Stimulated activated memory B cell treated with anti-CD40 and anti-IgM and Interleukin-4, amounts not matched to agents 10 μg/mL and 1 μg/mL and 100 μg/mL, for 72 hours (primary cell): ENCODE measurements at regions not wholly inside any gene's neighbourhood (a gene's known extent, or its start where the extent isn't known, plus 50 kb on each side); places are given as distances from the start of the nearest gene placed in this dataset.

Experiments
- ATAC-seq: fragments of 150-1000 bp; cut with Tn5 transposase; 2 replicates; pipeline ENCODE4 v1.10.0; 2021
- H3K27ac Mint-ChIP-seq: one replicate; pipeline ENCODE4 v1.8.0; 2022; ENCODE audit warnings: mild to moderate bottlenecking, mixed read lengths
- H3K27me3 Mint-ChIP-seq: one replicate; pipeline ENCODE4 v1.8.0; 2022; ENCODE audit warnings: mixed read lengths
- H3K36me3 Mint-ChIP-seq: one replicate; pipeline ENCODE4 v1.8.0; 2022; ENCODE audit warnings: mixed read lengths
- H3K4me1 Mint-ChIP-seq: one replicate; pipeline ENCODE4 v1.8.0; 2022; ENCODE audit warnings: mixed read lengths
- H3K4me3 Mint-ChIP-seq: one replicate; pipeline ENCODE4 v1.8.0; 2022; ENCODE audit warnings: mild to moderate bottlenecking, moderate library complexity, mixed read lengths
- H3K9me3 Mint-ChIP-seq: one replicate; pipeline ENCODE4 v1.8.0; 2022; ENCODE audit warnings: mixed read lengths

DNA sequence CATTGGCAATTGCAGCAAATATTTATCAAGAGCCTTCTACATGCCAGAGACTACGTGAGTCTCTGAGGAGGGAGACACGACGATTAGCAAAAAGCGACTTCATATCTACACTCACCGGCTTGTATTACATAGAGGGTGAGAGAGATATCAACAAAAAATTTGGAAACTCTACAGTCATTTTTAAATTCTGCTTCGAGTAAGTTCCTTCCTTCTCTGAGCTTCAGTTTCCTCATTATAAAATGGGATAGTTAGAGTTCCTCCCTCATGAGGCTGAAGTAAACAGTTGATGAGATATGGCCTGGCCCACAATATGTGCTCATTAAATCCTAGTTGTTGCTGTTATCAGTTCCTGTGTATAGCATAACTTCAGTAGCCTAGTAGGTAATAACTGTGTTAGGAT lies 64.1 kb upstream of the SIRPA start:
- peaks cover 43% of the 10 kb centered on the region for H3K4me1 Mint-ChIP-seq
- no peaks in the 10 kb centered on the region for H3K36me3 Mint-ChIP-seq
- no peaks in the 10 kb centered on the region for H3K9me3 Mint-ChIP-seq
- no peak overlapping the region for H3K27ac Mint-ChIP-seq
- H3K4me3 Mint-ChIP-seq, result no peak overlapping the region
- ATAC-seq, result no peak
- H3K27me3 Mint-ChIP-seq, result peaks cover 6% of the 10 kb centered on the region

GRCh38 chr20:1830240-1830639 lies 65.0 kb upstream of the SIRPA start:
- H3K4me1 Mint-ChIP-seq, result peaks cover 43% of the 10 kb centered on the region
- H3K9me3 Mint-ChIP-seq, result no peaks in the 10 kb centered on the region
- H3K36me3 Mint-ChIP-seq, result no peaks in the 10 kb centered on the region
- H3K27ac Mint-ChIP-seq, result no peak overlapping the region
- ATAC-seq, result no peak
- no peak overlapping the region for H3K4me3 Mint-ChIP-seq
- H3K27me3 Mint-ChIP-seq, result peaks cover 6% of the 10 kb centered on the region

DNA sequence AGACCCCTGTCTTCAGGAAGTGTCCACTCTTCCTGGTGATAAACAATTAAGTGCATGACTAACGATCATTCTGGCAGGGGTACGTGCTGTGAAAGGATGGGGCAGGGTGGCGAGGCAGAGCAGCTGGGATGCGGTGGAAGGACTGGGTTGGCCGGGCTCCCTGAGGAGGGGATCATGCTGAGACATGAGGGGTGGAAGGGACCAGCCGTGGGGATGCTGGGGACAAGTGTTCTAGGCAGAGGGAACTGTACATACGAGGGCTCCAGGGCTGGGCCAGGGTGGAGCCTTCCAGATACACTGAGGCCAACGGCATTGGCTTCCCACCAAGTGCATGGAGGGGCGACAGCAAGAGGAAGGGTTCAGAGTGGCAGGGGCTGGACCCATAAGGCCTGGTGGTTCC lies 65.7 kb upstream of the SIRPA start:
- ATAC-seq, result no peak
- Mint-ChIP-seq H3K27ac (peak overlapping the region; percentile 57), H3K36me3 (peaks cover under 1% of the 10 kb centered on the region), H3K4me3 (no peak overlapping the region), H3K9me3 (no peaks in the 10 kb centered on the region), H3K27me3 (peaks cover 6% of the 10 kb centered on the region), H3K4me1 (peaks cover 51% of the 10 kb centered on the region)

- ATAC-seq, result no peak
- Mint-ChIP-seq H3K4me3 (peak overlapping the region; percentile 4), H3K9me3 (peaks cover 7% of the 10 kb centered on the region), H3K4me1 (peaks cover 58% of the 10 kb centered on the region), H3K27me3 (peaks cover 6% of the 10 kb centered on the region), H3K27ac (peak overlapping the region; percentile 57), H3K36me3 (peaks cover 8% of the 10 kb centered on the region)
Observed at GRCh38 chr20:1828786-1829131, 66.4 kb upstream of the SIRPA start.

- ATAC-seq, result peak; percentile 76
- H3K9me3 Mint-ChIP-seq, result peaks cover 10% of the 10 kb centered on the region
- no peak overlapping the region for H3K4me3 Mint-ChIP-seq
- H3K27me3 Mint-ChIP-seq, result peaks cover 6% of the 10 kb centered on the region
- H3K4me1 Mint-ChIP-seq, result peaks cover 63% of the 10 kb centered on the region
- peaks cover 11% of the 10 kb centered on the region for H3K36me3 Mint-ChIP-seq
- peak overlapping the region; percentile 57 for H3K27ac Mint-ChIP-seq
Observed at GRCh38 chr20:1827974-1828785, 67.0 kb upstream of the SIRPA start.

DNA sequence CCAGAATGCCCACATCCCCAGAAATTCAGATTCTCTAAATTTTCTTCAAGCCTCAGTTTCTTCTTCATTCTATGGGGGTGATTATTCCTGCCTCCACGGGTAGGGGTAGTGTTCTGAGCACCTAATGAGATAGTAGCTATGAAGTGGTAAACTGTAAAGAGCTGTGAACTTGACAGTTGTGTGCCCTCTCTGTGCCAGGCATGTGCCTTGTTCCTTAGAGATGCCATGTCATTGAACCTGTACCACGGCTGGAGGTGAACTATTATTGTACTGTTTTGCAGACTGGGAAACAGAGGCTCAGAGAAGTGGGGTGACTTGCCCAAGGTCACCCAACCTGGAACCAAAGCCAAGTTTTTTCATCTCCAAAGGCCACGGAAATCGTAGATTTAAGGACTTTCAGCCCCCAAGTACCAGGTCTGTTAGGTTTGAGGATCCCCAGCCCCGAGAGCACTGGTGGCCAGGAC lies 67.7 kb upstream of the SIRPA start:
- H3K4me1 Mint-ChIP-seq, result peaks cover 62% of the 10 kb centered on the region
- ATAC-seq, result no peak
- peak overlapping the region; percentile 57 for H3K27ac Mint-ChIP-seq
- peaks cover 10% of the 10 kb centered on the region for H3K9me3 Mint-ChIP-seq
- H3K36me3 Mint-ChIP-seq, result peaks cover 11% of the 10 kb centered on the region
- H3K4me3 Mint-ChIP-seq, result no peak overlapping the region
- peaks cover 6% of the 10 kb centered on the region for H3K27me3 Mint-ChIP-seq

DNA sequence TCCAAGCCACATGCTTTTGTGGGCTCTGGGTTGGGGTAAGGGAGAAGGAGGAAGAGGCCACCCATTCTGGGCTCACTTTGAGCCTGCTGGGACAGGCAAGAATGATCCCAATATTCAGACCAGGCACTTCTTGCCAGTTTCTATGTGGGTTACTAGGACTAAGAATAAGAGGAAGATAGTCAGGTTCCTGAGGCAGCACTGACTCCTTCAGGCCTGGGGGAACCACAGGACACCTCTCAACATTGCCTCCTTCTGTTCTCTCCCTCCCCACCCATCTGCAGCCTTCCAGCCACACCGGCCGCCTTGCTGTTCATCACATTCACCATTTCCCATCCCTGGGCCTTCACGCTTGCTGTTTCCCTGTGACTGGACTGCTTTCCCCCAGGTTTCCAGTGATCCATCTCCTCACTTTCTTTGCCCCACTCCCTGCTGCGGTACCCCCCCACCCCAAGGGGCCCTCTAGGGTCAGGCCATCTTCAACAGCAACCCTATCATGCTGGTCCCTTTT lies 69.2 kb upstream of the SIRPA start:
- ATAC-seq, result no peak
- Mint-ChIP-seq H3K36me3 (peaks cover 24% of the 10 kb centered on the region), H3K4me1 (peaks cover 52% of the 10 kb centered on the region), H3K9me3 (peaks cover 13% of the 10 kb centered on the region), H3K27ac (no peak overlapping the region), H3K4me3 (no peak overlapping the region), H3K27me3 (no peaks in the 10 kb centered on the region)

GRCh38 chr20:1825507-1825906 lies 69.7 kb upstream of the SIRPA start:
- H3K27me3 Mint-ChIP-seq, result no peaks in the 10 kb centered on the region
- H3K36me3 Mint-ChIP-seq, result peaks cover 24% of the 10 kb centered on the region
- peaks cover 56% of the 10 kb centered on the region for H3K4me1 Mint-ChIP-seq
- ATAC-seq, result no peak
- no peak overlapping the region for H3K4me3 Mint-ChIP-seq
- peaks cover 13% of the 10 kb centered on the region for H3K9me3 Mint-ChIP-seq
- H3K27ac Mint-ChIP-seq, result no peak overlapping the region

- peaks cover 62% of the 10 kb centered on the region for H3K4me1 Mint-ChIP-seq
- peaks cover 24% of the 10 kb centered on the region for H3K36me3 Mint-ChIP-seq
- H3K4me3 Mint-ChIP-seq, result no peak overlapping the region
- H3K27ac Mint-ChIP-seq, result no peak overlapping the region
- peaks cover 13% of the 10 kb centered on the region for H3K9me3 Mint-ChIP-seq
- ATAC-seq, result no peak
- H3K27me3 Mint-ChIP-seq, result no peaks in the 10 kb centered on the region
Observed at GRCh38 chr20:1824834-1825233, 70.4 kb upstream of the SIRPA start.

- ATAC-seq, result no peak
- H3K27me3 Mint-ChIP-seq, result no peaks in the 10 kb centered on the region
- H3K4me3 Mint-ChIP-seq, result no peak overlapping the region
- H3K4me1 Mint-ChIP-seq, result peaks cover 62% of the 10 kb centered on the region
- H3K9me3 Mint-ChIP-seq, result peaks cover 13% of the 10 kb centered on the region
- H3K36me3 Mint-ChIP-seq, result peaks cover 24% of the 10 kb centered on the region
- H3K27ac Mint-ChIP-seq, result peak overlapping the region; percentile 7
Observed at GRCh38 chr20:1824181-1824580, 71.0 kb upstream of the SIRPA start.

GRCh38 chr20:1823450-1823844 lies 71.8 kb upstream of the SIRPA start:
- Mint-ChIP-seq H3K27me3 (no peaks in the 10 kb centered on the region), H3K27ac (peak overlapping the region; percentile 7), H3K4me1 (peaks cover 60% of the 10 kb centered on the region), H3K36me3 (peaks cover 24% of the 10 kb centered on the region), H3K4me3 (no peak overlapping the region), H3K9me3 (peaks cover 13% of the 10 kb centered on the region)
- peak; percentile 55 for ATAC-seq

DNA sequence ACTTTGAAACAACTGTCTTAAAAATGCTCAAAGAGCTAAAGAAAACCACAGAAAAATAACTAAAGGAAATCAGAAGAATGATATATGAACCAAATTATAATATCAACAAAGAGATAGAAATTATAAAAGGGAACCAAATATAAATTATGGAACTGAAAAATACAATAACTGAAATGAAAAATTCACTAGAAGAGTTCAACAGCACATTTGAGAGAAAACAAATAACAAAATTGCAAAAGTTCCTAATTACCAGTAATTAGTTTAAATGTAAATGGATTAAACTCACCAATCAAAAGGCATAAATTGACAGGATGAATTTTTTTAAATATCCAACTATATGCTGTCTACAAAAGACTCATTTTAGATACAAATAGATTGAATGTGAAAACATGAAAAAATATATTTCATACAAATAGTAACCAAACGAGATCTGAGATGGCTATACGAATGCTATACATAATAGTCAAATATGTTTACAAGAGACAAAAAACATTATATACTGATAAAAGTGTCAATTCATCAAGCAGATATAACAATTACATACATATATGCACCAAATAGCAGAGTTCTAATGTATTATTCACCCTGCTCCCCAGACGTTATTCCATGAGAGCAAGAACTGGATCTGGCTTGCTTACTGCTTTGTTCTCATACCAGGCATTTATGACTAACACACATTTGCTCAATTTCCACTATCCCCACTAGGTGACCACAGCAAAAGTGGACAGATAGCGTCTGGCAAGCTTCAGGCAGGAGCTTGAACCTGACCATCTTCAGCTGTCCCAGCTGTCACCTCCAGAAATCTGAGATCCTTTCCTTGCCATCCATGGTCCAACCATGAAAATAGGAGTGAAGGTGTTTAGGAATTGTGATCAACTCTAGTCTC lies 72.4 kb upstream of the SIRPA start:
- Mint-ChIP-seq H3K27me3 (no peaks in the 10 kb centered on the region), H3K27ac (no peak overlapping the region), H3K4me3 (no peak overlapping the region), H3K36me3 (peaks cover 24% of the 10 kb centered on the region), H3K9me3 (peaks cover 13% of the 10 kb centered on the region), H3K4me1 (peaks cover 61% of the 10 kb centered on the region)
- ATAC-seq, result no peak

DNA sequence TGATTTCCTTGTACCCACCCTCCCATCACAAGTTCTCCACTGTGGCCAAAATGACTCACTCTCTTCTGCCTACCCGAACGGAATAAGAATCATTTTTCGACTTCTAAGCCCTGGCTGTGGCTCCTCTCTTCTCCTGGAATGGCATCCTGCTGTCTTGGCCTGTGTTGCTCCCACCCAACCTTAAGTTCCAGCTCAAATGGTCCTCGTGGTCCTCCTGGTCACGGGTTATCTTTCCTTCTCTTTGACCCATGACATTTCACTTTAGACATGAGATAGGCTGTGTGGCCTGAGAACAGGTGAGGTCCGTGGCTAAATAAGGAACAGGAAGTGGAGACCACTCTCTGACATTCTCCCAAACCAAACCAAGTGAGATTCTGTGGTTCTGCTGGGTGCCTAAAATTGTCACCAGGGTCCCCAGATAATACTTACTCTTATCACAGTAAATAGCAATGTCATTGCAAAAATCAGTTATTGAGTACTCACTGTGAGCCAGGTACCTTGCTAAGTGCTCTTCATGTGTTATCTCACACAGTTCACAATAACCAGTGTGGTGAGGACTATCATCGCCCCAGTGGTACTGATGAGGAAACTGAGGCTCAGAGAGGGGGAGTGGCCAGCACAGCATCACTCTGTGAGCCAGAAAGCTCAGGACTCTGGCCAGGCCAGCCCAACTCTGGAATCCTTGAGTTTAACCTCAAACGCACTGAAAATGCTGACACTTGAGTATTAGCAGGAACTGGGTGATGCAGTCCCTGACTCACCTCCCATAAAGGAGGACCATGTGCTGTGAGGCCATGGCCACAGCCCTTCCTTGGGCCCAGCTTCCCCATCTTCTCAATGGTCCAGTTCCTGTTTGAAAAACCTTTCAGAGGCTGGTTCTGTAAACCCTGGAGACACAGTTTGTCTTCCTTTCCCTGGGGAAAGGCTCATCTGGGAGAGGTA lies 74.8 kb upstream of the SIRPA start:
- H3K27ac Mint-ChIP-seq, result peak overlapping the region; percentile 83
- no peaks in the 10 kb centered on the region for H3K27me3 Mint-ChIP-seq
- H3K4me3 Mint-ChIP-seq, result peak overlapping the region; percentile 35
- peaks cover 13% of the 10 kb centered on the region for H3K9me3 Mint-ChIP-seq
- peaks cover 24% of the 10 kb centered on the region for H3K36me3 Mint-ChIP-seq
- peaks cover 69% of the 10 kb centered on the region for H3K4me1 Mint-ChIP-seq
- ATAC-seq, result peak; percentile 64

- ATAC-seq, result no peak
- Mint-ChIP-seq H3K4me3 (peak overlapping the region; percentile 35), H3K36me3 (peaks cover 24% of the 10 kb centered on the region), H3K27ac (peak overlapping the region; percentile 83), H3K9me3 (peaks cover 13% of the 10 kb centered on the region), H3K4me1 (peaks cover 66% of the 10 kb centered on the region), H3K27me3 (no peaks in the 10 kb centered on the region)
Observed at GRCh38 chr20:1819311-1820137, 75.7 kb upstream of the SIRPA start.
